HCT116 (cell line): ENCODE measurements at regions not wholly inside any gene's neighbourhood (a gene's known extent, or its start where the extent isn't known, plus 50 kb on each side); places are given as distances from the start of the nearest gene placed in this dataset.

Experiments
- ATAC-seq: fragments of 200-7000 bp; cut with Tn5 transposase; 2 replicates; pipeline ENCODE4 v1.9.1; 2020; ENCODE audit warnings: mild to moderate bottlenecking, moderate library complexity
- BruUV-seq: library from RNA; stranded (reverse); fragments of 400-500 nt; replicated peaks from 2 replicates; lab custom pipeline; 2021; lab: Mats Ljungman, UMichigan
- CTCF ChIA-PET: fragments of 300-600 bp; sonication (Branson Sonifier 250); formaldehyde crosslinking; loops from one replicate; lab custom pipeline; 2021; ENCODE audit warnings: antibody characterized with exemption; lab: Charles Lee
- POLR2A ChIA-PET: fragments of 300-600, 350-600 bp; sonication (Branson Sonifier 250); formaldehyde crosslinking; loops from one replicate; lab custom pipeline; 2021; ENCODE audit warnings: antibody characterized with exemption; lab: Charles Lee
- RAD21 ChIA-PET, 2 experiments: fragments of 300-600 bp; sonication (Branson Sonifier 250); formaldehyde crosslinking; loops; one replicate each; lab custom pipeline; 2023; ENCODE audit warnings: low total read pairs in 2 of 2; ENCODE audit not compliant: uncharacterized antibody in 2 of 2, unreplicated experiment in 2 of 2, low non-redundant PET in 1 of 2; lab: Charles Lee
- DNase-seq: peaks from one replicate; pipeline ENCODE4 v3.0.0-alpha.2; 2010; ENCODE audit warnings: low read depth, low spot score
- H2AFZ ChIP-seq: fragments of 200-600 bp; shearing (Covaris generic), sonication (generic); 2 replicates; pipeline ENCODE4 v1.6.1; 2017; ENCODE audit warnings: low read depth, mixed run types, mixed read lengths, antibody characterized with exemption, low read length; ENCODE audit not compliant: poor library complexity, severe bottlenecking
- H3K27ac ChIP-seq: 2 replicates; pipeline ENCODE4 v1.5.1; 2012; ENCODE audit warnings: low read depth, low read length
- H3K27me3 ChIP-seq: fragments of 200-600 bp; sonication (generic); 2 replicates; pipeline ENCODE4 v1.6.1; 2016; ENCODE audit warnings: mixed run types, low read length, mixed read lengths; ENCODE audit not compliant: insufficient read depth
- H3K36me3 ChIP-seq, 2 experiments: fragments of 200-500 bp in 1 of 2; fragments of 200-600 bp in 1 of 2; sonication (Bioruptor generic) in 1 of 2; sonication (generic) in 1 of 2; 2 replicates each; pipeline versions ENCODE4 v1.5.1 to v1.6.1; 2014 to 2016; ENCODE audit warnings: low read length in 2 of 2, inconsistent platforms in 1 of 2, mixed read lengths in 1 of 2, mixed run types in 1 of 2; ENCODE audit not compliant: insufficient read depth in 2 of 2, control insufficient read depth in 1 of 2
- H3K4me1 ChIP-seq, 2 experiments: fragments of 200-600 bp in 1 of 2; sonication (generic) in 1 of 2; 2 replicates each; pipeline versions ENCODE4 v1.5.1 to v1.6.1; 2012 to 2017; ENCODE audit warnings: low read length in 2 of 2, inconsistent platforms in 1 of 2, mild to moderate bottlenecking in 1 of 2, mixed read lengths in 1 of 2, mixed run types in 1 of 2, moderate library complexity in 1 of 2; ENCODE audit not compliant: insufficient read depth in 2 of 2, control insufficient read depth in 1 of 2
- H3K4me2 ChIP-seq: fragments of 200-600 bp; sonication (generic); 2 replicates; pipeline ENCODE4 v1.6.1; 2017; ENCODE audit warnings: mixed run types, low read length, mixed read lengths
- H3K4me3 ChIP-seq, 2 experiments: fragments of 200-600 bp in 1 of 2; sonication (generic) in 1 of 2; replicated peaks in 1 of 2; 2 replicates each; pipeline ENCODE4 v1.5.1; 2011 to 2016; ENCODE audit warnings: low read length in 2 of 2, control low read depth in 1 of 2, low read depth in 1 of 2, mild to moderate bottlenecking in 1 of 2, mixed read lengths in 1 of 2, mixed run types in 1 of 2
- H3K79me2 ChIP-seq: fragments of 200-600 bp; sonication (generic); 2 replicates; pipeline ENCODE4 v1.6.1; 2017; ENCODE audit warnings: mild to moderate bottlenecking, mixed run types, low read length, moderate library complexity, mixed read lengths; ENCODE audit not compliant: insufficient read depth
- H3K9ac ChIP-seq: fragments of 200-600 bp; sonication (generic); 2 replicates; pipeline ENCODE4 v1.6.1; 2016; ENCODE audit warnings: low read length, mixed read lengths
- H3K9me2 ChIP-seq: fragments of 200-600 bp; sonication (generic), shearing (Covaris generic); 2 replicates; pipeline ENCODE4 v1.6.1; 2017; ENCODE audit warnings: mixed run types, mild to moderate bottlenecking, moderate library complexity; ENCODE audit not compliant: insufficient read depth
- H3K9me3 ChIP-seq, 2 experiments: fragments of 200-500 bp in 1 of 2; fragments of 200-600 bp in 1 of 2; sonication (Bioruptor generic) in 1 of 2; sonication (generic) in 1 of 2; 2 replicates each; pipeline ENCODE4 v1.6.1; 2014 to 2017; ENCODE audit warnings: low read length in 2 of 2, mixed read lengths in 2 of 2, inconsistent platforms in 1 of 2, low read depth in 1 of 2, mild to moderate bottlenecking in 1 of 2, mixed run types in 1 of 2, moderate library complexity in 1 of 2; ENCODE audit not compliant: control insufficient read depth in 1 of 2, insufficient read depth in 1 of 2
- H4K20me1 ChIP-seq: fragments of 200-600 bp; sonication (generic), shearing (Covaris generic); 2 replicates; pipeline ENCODE4 v1.6.1; 2017; ENCODE audit warnings: mixed run types, mild to moderate bottlenecking, moderate library complexity; ENCODE audit not compliant: insufficient read depth
- ATF3 ChIP-seq: IDR thresholded peaks from 2 replicates; pipeline ENCODE4 v1.6.1; 2012
- CBX3 ChIP-seq: IDR thresholded peaks from 2 replicates; pipeline ENCODE4 v1.6.1; 2012; ENCODE audit warnings: low read depth
- EGR1 ChIP-seq: IDR thresholded peaks from 2 replicates; pipeline ENCODE4 v1.6.1; 2012; ENCODE audit warnings: low read depth
- EZH2 ChIP-seq: fragments of 200-600 bp; sonication (generic); IDR thresholded peaks from 2 replicates; pipeline ENCODE4 v1.6.1; 2017; ENCODE audit warnings: antibody characterized with exemption, mixed run types
- FOSL1 ChIP-seq: IDR thresholded peaks from 2 replicates; pipeline ENCODE4 v1.6.1; 2012; ENCODE audit warnings: low read depth
- JUND ChIP-seq: IDR thresholded peaks from 2 replicates; pipeline ENCODE4 v1.6.1; 2012
- REST ChIP-seq: IDR thresholded peaks from 2 replicates; pipeline ENCODE4 v1.6.1; 2012; ENCODE audit warnings: low read depth
- SIN3A ChIP-seq: IDR thresholded peaks from 2 replicates; pipeline ENCODE4 v1.6.1; 2012; ENCODE audit warnings: low read depth
- SP1 ChIP-seq: IDR thresholded peaks from 2 replicates; pipeline ENCODE4 v1.6.1; 2012; ENCODE audit warnings: low read depth
- TCF7L2 ChIP-seq: IDR thresholded peaks from 2 replicates; pipeline ENCODE4 v1.7.0; 2011; ENCODE audit warnings: borderline replicate concordance, inconsistent platforms; ENCODE audit not compliant: insufficient read depth, insufficient read length; ENCODE audit errors: extremely low read depth
- YY1 ChIP-seq: IDR thresholded peaks from 2 replicates; pipeline ENCODE4 v1.6.1; 2011; ENCODE audit warnings: low read length, low read depth, moderate library complexity, mild to moderate bottlenecking; ENCODE audit not compliant: insufficient replicate concordance; ENCODE audit errors: extremely low read depth
- ZBTB33 ChIP-seq: IDR thresholded peaks from 2 replicates; pipeline ENCODE4 v1.6.1; 2011; ENCODE audit warnings: mild to moderate bottlenecking, low read length, moderate library complexity; ENCODE audit not compliant: insufficient replicate concordance; ENCODE audit errors: extremely low read depth
- ZFX ChIP-seq: fragments of 450-650 bp; IDR thresholded peaks from 2 replicates; pipeline ENCODE4 v1.6.1; 2017
- ZNF274 ChIP-seq: fragments of 200-500 bp; sonication (Bioruptor generic); IDR thresholded peaks from 2 replicates; pipeline ENCODE4 v1.6.1; 2014; ENCODE audit warnings: mild to moderate bottlenecking, low read depth, low read length, inconsistent platforms
- intact Hi-C: fragments of 100-400 bp; cut with micrococcal nuclease; formaldehyde crosslinking; loops from 2 replicates; pipeline ENCODE4 v1.10.0; 2022

GRCh38 chr1:177656598-177656997, 313.3 kb downstream of the SEC16B start (continued):
- TF ChIP-seq ATF3 (no peak), EGR1 (no peak), SP1 (no peak), EZH2 (no peak), ZFX (no peak), SIN3A (no peak), FOSL1 (no peak), ZBTB33 (no peak)
- TF ChIP-seq, all 23 proteins: peak for 0

GRCh38 chr1:177650947-177651346, 318.9 kb downstream of the SEC16B start:
- Histone ChIP-seq H3K4me2 (no peak overlapping the region), H3K4me1 (no peaks in the 10 kb centered on the region), H3K27ac (no peak overlapping the region), H3K79me2 (no peaks in the 10 kb centered on the region), H3K36me3 (no peaks in the 10 kb centered on the region), H3K27me3 (peaks cover 31% of the 10 kb centered on the region; the same call in 1 of the 2 replicates), H2AFZ (no peak overlapping the region), H4K20me1 (no peaks in the 10 kb centered on the region), H3K9ac (no peak overlapping the region), H3K9me3 (no peaks in the 10 kb centered on the region), H3K4me3 (no peak overlapping the region), H3K9me2 (no peaks in the 10 kb centered on the region)
- ATAC-seq (no peak), DNase-seq (no peak)
- ChIA-PET RAD21 (no interaction called here), CTCF (no interaction called here), POLR2A (no interaction called here)
- intact Hi-C loops: no loop called here
- no peak for TF ChIP-seq JUND
- no peak for TF ChIP-seq EZH2
- no peak for TF ChIP-seq ZNF274
- no peak for TF ChIP-seq ZBTB33
- TF ChIP-seq TCF7L2: no peak
- TF ChIP-seq REST: no peak
- no peak for TF ChIP-seq SIN3A
- TF ChIP-seq SP1: no peak
- TF ChIP-seq ZFX: no peak
- TF ChIP-seq FOSL1: no peak
- TF ChIP-seq YY1: no peak
- TF ChIP-seq CBX3: no peak
- BruUV-seq: no TSS peak
